ENCODE measurements at regions not wholly inside any gene's neighbourhood (a gene's known extent, or its start where the extent isn't known, plus 50 kb on each side); places are given as distances from the start of the nearest gene placed in this dataset.

DNA sequence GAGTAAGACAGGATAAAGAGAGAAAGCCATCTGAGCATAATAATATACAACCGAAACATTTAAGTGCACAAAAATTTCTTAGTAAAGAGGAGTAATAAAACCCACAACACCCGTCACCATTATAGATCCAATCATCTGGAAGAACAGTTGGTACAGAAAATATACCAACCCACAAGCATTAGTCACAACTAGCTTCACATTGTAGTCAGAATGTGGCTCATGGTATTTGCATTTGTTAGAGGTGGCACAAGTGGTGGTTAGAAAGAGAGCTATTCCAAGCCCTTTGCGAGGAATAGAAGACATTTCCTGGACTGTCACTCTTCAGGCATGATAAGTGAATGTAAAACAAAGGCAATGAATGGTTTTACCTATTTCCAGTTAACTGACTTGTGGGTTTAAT lies 677.5 kb upstream of the ST8SIA4 start:
- no peaks in the 10 kb centered on the region for H3K27me3 Mint-ChIP-seq (ENCODE audit: unreplicated experiment)
- H3K4me1 Mint-ChIP-seq (ENCODE audit: low read depth, unreplicated experiment), result no peaks in the 10 kb centered on the region
- no peak for DNase-seq
- no peaks in the 10 kb centered on the region for H3K36me3 Mint-ChIP-seq (ENCODE audit: unreplicated experiment)
- H3K4me3 Mint-ChIP-seq (ENCODE audit: unreplicated experiment), result no peak overlapping the region
- no peaks in the 10 kb centered on the region for H3K9me3 Mint-ChIP-seq (ENCODE audit: unreplicated experiment)
- H3K27ac Mint-ChIP-seq (ENCODE audit: unreplicated experiment), result no peak overlapping the region
- no peak for TF ChIP-seq CTCF (IDR thresholded peaks at IDR 0.05; ENCODE audit: partially characterized antibody, unreplicated experiment)

GRCh38 chr5:101574017-101574416 lies 670.9 kb upstream of the ST8SIA4 start:
- DNase-seq, result no peak
- H3K36me3 Mint-ChIP-seq (ENCODE audit: unreplicated experiment), result no peaks in the 10 kb centered on the region
- no peaks in the 10 kb centered on the region for H3K9me3 Mint-ChIP-seq (ENCODE audit: unreplicated experiment)
- no peaks in the 10 kb centered on the region for H3K4me1 Mint-ChIP-seq (ENCODE audit: low read depth, unreplicated experiment)
- no peaks in the 10 kb centered on the region for H3K27me3 Mint-ChIP-seq (ENCODE audit: unreplicated experiment)
- no peak overlapping the region for H3K27ac Mint-ChIP-seq (ENCODE audit: unreplicated experiment)
- TF ChIP-seq CTCF (IDR thresholded peaks at IDR 0.05; ENCODE audit: partially characterized antibody, unreplicated experiment), result no peak
- no peak overlapping the region for H3K4me3 Mint-ChIP-seq (ENCODE audit: unreplicated experiment)

DNA sequence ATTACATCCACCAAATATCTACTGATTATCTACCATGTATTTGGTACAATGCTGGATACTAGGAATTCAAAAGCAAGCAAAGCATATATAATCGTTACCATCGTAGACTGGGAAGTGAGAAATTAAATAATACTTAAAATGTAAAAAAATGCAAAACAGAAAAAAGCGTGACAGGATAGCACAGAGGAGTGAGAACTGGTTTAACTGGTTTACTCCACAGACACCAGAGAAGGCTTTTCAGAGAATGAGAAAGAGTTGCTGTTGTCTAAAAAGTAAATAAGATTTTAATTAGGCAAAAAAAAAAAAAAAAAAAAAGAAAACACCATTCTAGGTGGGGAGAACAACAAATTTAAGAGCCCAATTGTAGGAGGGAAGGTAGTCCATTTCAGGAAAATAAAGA lies 657.9 kb upstream of the ST8SIA4 start:
- no peak for TF ChIP-seq CTCF (IDR thresholded peaks at IDR 0.05; ENCODE audit: partially characterized antibody, unreplicated experiment)
- no peak for DNase-seq
- no peaks in the 10 kb centered on the region for H3K27me3 Mint-ChIP-seq (ENCODE audit: unreplicated experiment)
- no peaks in the 10 kb centered on the region for H3K4me1 Mint-ChIP-seq (ENCODE audit: low read depth, unreplicated experiment)
- no peak overlapping the region for H3K4me3 Mint-ChIP-seq (ENCODE audit: unreplicated experiment)
- no peaks in the 10 kb centered on the region for H3K9me3 Mint-ChIP-seq (ENCODE audit: unreplicated experiment)
- no peak overlapping the region for H3K27ac Mint-ChIP-seq (ENCODE audit: unreplicated experiment)
- no peaks in the 10 kb centered on the region for H3K36me3 Mint-ChIP-seq (ENCODE audit: unreplicated experiment)

GRCh38 chr5:101543780-101544179 lies 640.7 kb upstream of the ST8SIA4 start:
- Mint-ChIP-seq H3K36me3 (ENCODE audit: unreplicated experiment) (no peaks in the 10 kb centered on the region), H3K27me3 (ENCODE audit: unreplicated experiment) (no peaks in the 10 kb centered on the region), H3K9me3 (ENCODE audit: unreplicated experiment) (no peaks in the 10 kb centered on the region), H3K4me3 (ENCODE audit: unreplicated experiment) (no peak overlapping the region), H3K27ac (ENCODE audit: unreplicated experiment) (no peak overlapping the region), H3K4me1 (ENCODE audit: low read depth, unreplicated experiment) (no peaks in the 10 kb centered on the region)
- DNase-seq, result no peak
- TF ChIP-seq CTCF (IDR thresholded peaks at IDR 0.05; ENCODE audit: partially characterized antibody, unreplicated experiment), result no peak

DNA sequence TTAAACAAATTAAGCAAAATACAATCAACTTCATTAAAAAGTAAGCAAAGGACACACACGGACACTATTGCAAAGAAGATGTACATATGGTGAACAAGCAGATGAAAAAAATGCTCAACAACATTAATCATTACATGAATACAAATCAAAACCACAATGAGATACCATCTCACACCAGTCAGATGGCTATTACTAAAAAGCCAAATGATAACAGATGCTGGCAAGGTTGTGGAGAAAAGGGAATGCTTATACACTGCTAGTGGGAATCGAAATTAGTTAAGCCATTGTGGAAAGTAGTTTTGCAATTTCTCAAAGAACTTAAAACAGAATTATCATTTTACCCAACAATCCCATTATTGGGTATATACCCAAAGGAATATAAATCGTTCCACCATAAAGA lies 636.2 kb upstream of the ST8SIA4 start:
- Mint-ChIP-seq H3K4me3 (ENCODE audit: unreplicated experiment) (no peak overlapping the region), H3K36me3 (ENCODE audit: unreplicated experiment) (no peaks in the 10 kb centered on the region), H3K9me3 (ENCODE audit: unreplicated experiment) (peaks cover 3% of the 10 kb centered on the region), H3K4me1 (ENCODE audit: low read depth, unreplicated experiment) (no peaks in the 10 kb centered on the region), H3K27me3 (ENCODE audit: unreplicated experiment) (no peaks in the 10 kb centered on the region), H3K27ac (ENCODE audit: unreplicated experiment) (no peak overlapping the region)
- no peak for DNase-seq
- TF ChIP-seq CTCF (IDR thresholded peaks at IDR 0.05; ENCODE audit: partially characterized antibody, unreplicated experiment), result no peak

All from glutamatergic neuron (in vitro differentiated cells).